ENCODE measurements at regions not wholly inside any gene's neighbourhood (a gene's known extent, or its start where the extent isn't known, plus 50 kb on each side); places are given as distances from the start of the nearest gene placed in this dataset.
"Not testable (repeated sequence)": the region's sequence is repeated elsewhere in the genome, so short reads cannot be mapped to it uniquely, and the experiment has no call there.

- DNase-seq (ENCODE audit: extremely low spot score) = no peak
- Histone ChIP-seq H3K36me3 (ENCODE audit: insufficient read depth) (no peaks in the 10 kb centered on the region), H3K4me3 (ENCODE audit: low read depth, low read length) (no peak overlapping the region), H3K27ac (ENCODE audit: low read depth) (no peak overlapping the region), H3K4me1 (ENCODE audit: insufficient read depth) (no peaks in the 10 kb centered on the region)
- WGBS = 92% methylated on average over 1 of the region's 1 CpG
Observed at GRCh38 chr6:112401083-112401482, 54.0 kb downstream of the RFPL4B start.

GRCh38 chr6:112407101-112407590 is 60.0 kb downstream of the RFPL4B start:
- Histone ChIP-seq H3K4me3 (ENCODE audit: low read depth, low read length) (no peak overlapping the region), H3K27ac (ENCODE audit: low read depth) (no peak overlapping the region), H3K36me3 (ENCODE audit: insufficient read depth) (no peaks in the 10 kb centered on the region), H3K4me1 (ENCODE audit: insufficient read depth) (no peaks in the 10 kb centered on the region)
- 81% methylated on average over 9 of the region's 9 CpGs for WGBS
- DNase-seq (ENCODE audit: extremely low spot score) = no peak

GRCh38 chr6:112408522-112408921 is 61.4 kb downstream of the RFPL4B start:
- no peaks in the 10 kb centered on the region for H3K36me3 ChIP-seq (ENCODE audit: insufficient read depth)
- no peak overlapping the region for H3K27ac ChIP-seq (ENCODE audit: low read depth)
- 94% methylated on average over 10 of the region's 10 CpGs for WGBS
- no peaks in the 10 kb centered on the region for H3K4me1 ChIP-seq (ENCODE audit: insufficient read depth)
- H3K4me3 ChIP-seq (ENCODE audit: low read depth, low read length) = no peak overlapping the region
- DNase-seq (ENCODE audit: extremely low spot score) = no peak

DNA sequence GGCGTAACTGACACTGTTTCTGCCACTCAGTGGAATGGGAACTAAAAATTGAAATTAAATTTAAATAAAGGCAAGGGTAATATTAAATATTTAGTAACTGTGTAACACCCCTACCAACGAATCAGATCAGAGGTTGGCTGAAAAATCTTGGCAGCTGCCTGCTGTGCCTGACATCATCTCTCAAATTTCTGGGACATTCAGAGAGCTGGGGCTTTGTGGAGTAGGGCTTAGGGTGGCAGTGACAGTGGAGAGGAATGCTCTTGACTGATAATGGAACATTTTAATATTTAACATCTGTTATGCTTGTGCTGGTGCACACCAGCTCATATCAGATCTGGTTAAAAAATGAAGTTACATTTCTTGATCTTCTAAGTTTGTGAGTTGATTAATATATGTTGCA is 62.2 kb downstream of the RFPL4B start:
- Histone ChIP-seq H3K36me3 (ENCODE audit: insufficient read depth) (no peaks in the 10 kb centered on the region), H3K27ac (ENCODE audit: low read depth) (no peak overlapping the region), H3K4me1 (ENCODE audit: insufficient read depth) (no peaks in the 10 kb centered on the region), H3K4me3 (ENCODE audit: low read depth, low read length) (no peak overlapping the region)
- DNase-seq (ENCODE audit: extremely low spot score) = no peak
- WGBS = 62% methylated on average over 2 of the region's 2 CpGs

DNA sequence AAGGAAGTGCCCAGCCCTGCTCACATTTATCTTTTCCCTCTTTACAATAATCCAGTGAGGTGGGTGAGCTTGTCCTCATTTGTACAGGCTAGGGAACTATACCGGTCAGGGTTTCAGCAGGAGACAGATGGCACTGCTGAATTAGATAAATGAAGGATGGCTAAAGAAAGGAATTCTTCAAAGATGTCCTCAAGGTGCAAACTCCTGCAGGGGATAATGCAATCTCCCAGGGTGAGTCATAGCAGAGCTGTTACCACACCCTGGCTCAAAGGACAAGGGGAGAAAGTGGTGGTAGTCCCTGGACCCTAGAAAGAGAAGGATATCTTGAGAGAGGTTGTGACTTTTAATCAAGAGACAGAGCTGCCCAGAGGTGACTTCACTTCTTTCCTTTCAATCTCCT is 66.7 kb downstream of the RFPL4B start:
- Histone ChIP-seq H3K36me3 (ENCODE audit: insufficient read depth) (no peaks in the 10 kb centered on the region), H3K27ac (ENCODE audit: low read depth) (no peak overlapping the region), H3K4me1 (ENCODE audit: insufficient read depth) (no peaks in the 10 kb centered on the region), H3K4me3 (ENCODE audit: low read depth, low read length) (no peak overlapping the region)
- no peak for DNase-seq (ENCODE audit: extremely low spot score)
- WGBS = 81% methylated on average over 1 of the region's 1 CpG

DNA sequence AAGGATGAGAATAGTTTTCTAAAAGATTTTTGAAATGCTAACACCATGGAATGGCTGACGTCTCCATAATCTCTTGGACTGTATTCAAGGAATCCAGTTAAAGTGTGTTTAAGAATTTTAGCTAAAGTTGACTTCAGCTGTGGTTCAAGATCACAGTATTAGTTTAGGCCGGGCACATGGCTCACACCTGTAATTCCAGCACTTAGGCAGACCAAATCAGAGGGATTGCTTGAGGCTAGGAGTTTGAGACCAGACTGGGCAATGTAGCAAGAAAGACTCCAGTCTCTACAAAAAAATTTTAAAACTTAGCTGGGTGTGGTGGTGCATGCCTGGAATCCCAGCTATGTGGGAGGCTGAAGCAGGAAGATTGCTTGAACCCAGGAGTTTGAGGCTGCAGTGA is 68.2 kb downstream of the RFPL4B start:
- H3K4me1 ChIP-seq (ENCODE audit: insufficient read depth) = no peaks in the 10 kb centered on the region
- H3K4me3 ChIP-seq (ENCODE audit: low read depth, low read length) = no peak overlapping the region
- WGBS = 48% methylated on average over 2 of the region's 2 CpGs
- DNase-seq (ENCODE audit: extremely low spot score) = no peak
- no peaks in the 10 kb centered on the region for H3K36me3 ChIP-seq (ENCODE audit: insufficient read depth)
- H3K27ac ChIP-seq (ENCODE audit: low read depth) = no peak overlapping the region

- DNase-seq (ENCODE audit: extremely low spot score) = no peak
- H3K36me3 ChIP-seq (ENCODE audit: insufficient read depth) = no peaks in the 10 kb centered on the region
- no peaks in the 10 kb centered on the region for H3K4me1 ChIP-seq (ENCODE audit: insufficient read depth)
- 79% methylated on average over 4 of the region's 4 CpGs for WGBS
- H3K27ac ChIP-seq (ENCODE audit: low read depth) = no peak overlapping the region
- no peak overlapping the region for H3K4me3 ChIP-seq (ENCODE audit: low read depth, low read length)
Observed at GRCh38 chr6:112416866-112417265, 69.7 kb downstream of the RFPL4B start.

DNA sequence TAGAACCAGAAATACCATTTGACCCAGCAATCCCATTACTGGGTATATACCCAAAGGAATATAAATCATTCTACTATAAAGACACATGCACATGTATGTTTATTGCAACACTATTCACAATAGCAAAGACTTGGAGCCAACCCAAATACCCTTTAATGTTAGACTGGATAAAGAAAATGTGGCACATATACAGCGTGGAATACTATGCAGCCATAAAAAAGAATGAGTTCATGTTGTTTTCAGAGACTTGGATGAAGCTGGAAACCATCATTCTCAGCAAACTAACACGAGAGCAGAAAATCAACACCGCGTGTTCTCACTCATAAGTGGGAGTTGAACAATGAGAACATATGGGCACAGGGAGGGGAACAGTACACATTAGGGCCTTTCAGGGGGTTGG is 79.9 kb downstream of the RFPL4B start:
- H3K27ac ChIP-seq (ENCODE audit: low read depth); H3K36me3 ChIP-seq (ENCODE audit: insufficient read depth); H3K4me1 ChIP-seq (ENCODE audit: insufficient read depth); H3K4me3 ChIP-seq (ENCODE audit: low read depth, low read length); DNase-seq (ENCODE audit: extremely low spot score): not testable (repeated sequence)
- 97% methylated on average over 4 of the region's 4 CpGs for WGBS

GRCh38 chr6:112427499-112427898 is 80.4 kb downstream of the RFPL4B start:
- Histone ChIP-seq H3K36me3 (ENCODE audit: insufficient read depth) (no peaks in the 10 kb centered on the region), H3K27ac (ENCODE audit: low read depth) (no peak overlapping the region), H3K4me3 (ENCODE audit: low read depth, low read length) (no peak overlapping the region), H3K4me1 (ENCODE audit: insufficient read depth) (no peaks in the 10 kb centered on the region)
- DNase-seq (ENCODE audit: extremely low spot score) = no peak

DNA sequence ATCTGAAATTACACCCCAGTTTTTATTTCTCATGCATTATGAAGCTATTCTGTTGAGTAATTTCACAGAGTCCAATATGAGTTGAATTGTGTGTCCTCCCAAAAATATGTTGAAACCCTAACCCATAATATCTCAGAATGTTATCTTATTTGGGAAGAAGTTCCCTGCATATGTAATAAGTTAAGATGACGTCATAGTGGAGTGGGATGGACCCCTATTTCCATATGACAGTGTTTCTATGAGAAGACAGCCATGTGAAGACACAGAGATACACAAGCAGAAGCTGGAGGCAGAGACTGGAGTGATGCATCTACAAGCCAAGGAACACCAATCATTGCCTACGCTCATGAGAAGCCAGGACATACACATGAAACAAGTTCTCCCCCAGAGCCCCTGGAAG is 81.3 kb downstream of the RFPL4B start:
- Histone ChIP-seq H3K4me3 (ENCODE audit: low read depth, low read length) (no peak overlapping the region), H3K36me3 (ENCODE audit: insufficient read depth) (no peaks in the 10 kb centered on the region), H3K27ac (ENCODE audit: low read depth) (no peak overlapping the region), H3K4me1 (ENCODE audit: insufficient read depth) (no peaks in the 10 kb centered on the region)
- WGBS = 86% methylated on average over 2 of the region's 2 CpGs
- no peak for DNase-seq (ENCODE audit: extremely low spot score)

GRCh38 chr6:112429226-112429625 is 82.1 kb downstream of the RFPL4B start:
- no peak overlapping the region for H3K27ac ChIP-seq (ENCODE audit: low read depth)
- 71% methylated on average over 3 of the region's 3 CpGs for WGBS
- no peak for DNase-seq (ENCODE audit: extremely low spot score)
- H3K4me1 ChIP-seq (ENCODE audit: insufficient read depth) = no peaks in the 10 kb centered on the region
- no peaks in the 10 kb centered on the region for H3K36me3 ChIP-seq (ENCODE audit: insufficient read depth)
- no peak overlapping the region for H3K4me3 ChIP-seq (ENCODE audit: low read depth, low read length)

DNA sequence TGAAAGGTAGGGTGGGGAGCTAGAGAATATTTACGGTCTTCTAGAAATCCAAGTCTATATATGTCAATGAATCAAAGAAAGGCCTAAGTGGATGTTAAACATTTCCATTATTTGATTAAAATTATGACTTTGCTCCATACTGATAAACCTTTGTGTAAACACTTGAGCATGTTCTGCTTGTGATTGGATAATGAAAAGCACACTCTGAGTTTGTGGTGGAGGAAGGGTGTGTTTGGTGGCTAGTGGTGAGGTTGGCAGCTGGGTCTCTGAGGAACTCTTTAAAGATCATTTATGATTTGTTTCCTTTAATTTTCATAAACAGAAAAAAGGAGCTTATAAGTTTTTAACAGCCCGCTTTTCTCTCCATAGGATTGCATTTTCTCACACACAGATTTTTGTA is 84.7 kb downstream of the RFPL4B start:
- DNase-seq (ENCODE audit: extremely low spot score) = no peak
- H3K36me3 ChIP-seq (ENCODE audit: insufficient read depth) = no peaks in the 10 kb centered on the region
- H3K4me3 ChIP-seq (ENCODE audit: low read depth, low read length) = no peak overlapping the region
- H3K4me1 ChIP-seq (ENCODE audit: insufficient read depth) = no peaks in the 10 kb centered on the region
- 94% methylated on average over 2 of the region's 2 CpGs for WGBS
- no peak overlapping the region for H3K27ac ChIP-seq (ENCODE audit: low read depth)

DNA sequence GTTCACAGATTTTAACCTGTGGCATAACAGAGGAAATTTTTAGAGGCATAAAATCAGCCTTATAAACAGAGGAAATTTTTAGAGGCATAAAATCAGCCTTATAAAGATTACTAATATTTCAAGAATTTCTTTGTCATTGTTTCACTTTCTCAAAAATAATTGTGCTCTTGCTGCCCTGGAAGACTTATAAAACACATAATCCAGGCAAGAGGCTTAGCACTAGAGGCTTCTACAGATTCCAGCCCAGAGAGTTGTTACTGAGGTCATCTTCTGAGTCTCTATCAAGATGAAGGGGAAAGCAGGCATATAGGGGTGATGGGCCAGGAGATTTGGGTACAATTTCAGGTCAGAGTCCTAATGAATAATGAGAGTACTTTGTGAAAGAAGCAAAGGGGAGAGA is 85.7 kb downstream of the RFPL4B start:
- H3K36me3 ChIP-seq (ENCODE audit: insufficient read depth) = no peaks in the 10 kb centered on the region
- H3K4me1 ChIP-seq (ENCODE audit: insufficient read depth) = no peaks in the 10 kb centered on the region
- DNase-seq (ENCODE audit: extremely low spot score) = no peak
- H3K4me3 ChIP-seq (ENCODE audit: low read depth, low read length) = no peak overlapping the region
- no peak overlapping the region for H3K27ac ChIP-seq (ENCODE audit: low read depth)

GRCh38 chr6:112433457-112433856 is 86.3 kb downstream of the RFPL4B start:
- H3K4me3 ChIP-seq (ENCODE audit: low read depth, low read length) = no peak overlapping the region
- whole genome bisulfite sequencing = 82% methylated on average over 1 of the region's 1 CpG
- no peak for DNase-seq (ENCODE audit: extremely low spot score)
- no peaks in the 10 kb centered on the region for H3K4me1 ChIP-seq (ENCODE audit: insufficient read depth)
- no peaks in the 10 kb centered on the region for H3K36me3 ChIP-seq (ENCODE audit: insufficient read depth)
- no peak overlapping the region for H3K27ac ChIP-seq (ENCODE audit: low read depth)

DNA sequence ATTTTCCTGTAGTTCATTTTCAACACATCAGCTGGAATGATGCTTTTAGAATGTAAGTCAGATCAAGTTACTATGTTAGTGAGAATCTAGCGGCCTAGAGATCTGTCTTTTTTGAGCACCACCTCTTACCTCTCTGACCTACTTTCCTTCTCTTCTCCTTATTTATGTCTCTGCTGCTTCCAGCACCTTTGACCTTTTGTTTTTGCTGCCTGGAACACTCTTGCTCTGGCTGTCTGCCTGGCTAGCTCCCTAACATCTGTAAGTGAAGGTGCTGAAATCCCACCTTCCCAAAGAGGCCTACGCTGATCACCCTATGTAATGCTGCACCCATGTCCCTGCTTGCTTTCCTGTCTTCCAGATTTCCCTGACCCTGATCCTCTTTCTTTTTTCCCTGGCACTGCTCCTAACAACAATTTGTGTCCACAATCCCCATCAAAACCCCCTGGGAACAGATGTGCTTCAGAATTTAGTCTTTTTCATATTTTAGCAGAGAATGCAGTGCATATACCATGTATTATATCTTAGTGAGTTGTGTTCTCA is 87.8 kb downstream of the RFPL4B start:
- 97% methylated on average over 2 of the region's 2 CpGs for WGBS
- no peaks in the 10 kb centered on the region for H3K36me3 ChIP-seq (ENCODE audit: insufficient read depth)
- DNase-seq (ENCODE audit: extremely low spot score) = no peak
- H3K4me1 ChIP-seq (ENCODE audit: insufficient read depth) = no peaks in the 10 kb centered on the region
- no peak overlapping the region for H3K27ac ChIP-seq (ENCODE audit: low read depth)
- no peak overlapping the region for H3K4me3 ChIP-seq (ENCODE audit: low read depth, low read length)
